GM19468 (cell line): ENCODE measurements at regions not wholly inside any gene's neighbourhood (a gene's known extent, or its start where the extent isn't known, plus 50 kb on each side); places are given as distances from the start of the nearest gene placed in this dataset.
"Not testable (repeated sequence)": the region's sequence is repeated elsewhere in the genome, so short reads cannot be mapped to it uniquely, and the experiment has no call there.

Experiments used
- ATAC-seq: cut with Tn5 transposase; IDR thresholded peaks from one replicate; pipeline ENCODE4 v1.9.1; 2021; ENCODE audit warnings: mild to moderate bottlenecking, moderate library complexity, moderate number of reproducible peaks; ENCODE audit not compliant: unreplicated experiment; ENCODE audit errors: extremely low read depth

GRCh38 chr2:8329660-8330622 is 351.9 kb upstream of the ID2 start:
- no peak for ATAC-seq

DNA sequence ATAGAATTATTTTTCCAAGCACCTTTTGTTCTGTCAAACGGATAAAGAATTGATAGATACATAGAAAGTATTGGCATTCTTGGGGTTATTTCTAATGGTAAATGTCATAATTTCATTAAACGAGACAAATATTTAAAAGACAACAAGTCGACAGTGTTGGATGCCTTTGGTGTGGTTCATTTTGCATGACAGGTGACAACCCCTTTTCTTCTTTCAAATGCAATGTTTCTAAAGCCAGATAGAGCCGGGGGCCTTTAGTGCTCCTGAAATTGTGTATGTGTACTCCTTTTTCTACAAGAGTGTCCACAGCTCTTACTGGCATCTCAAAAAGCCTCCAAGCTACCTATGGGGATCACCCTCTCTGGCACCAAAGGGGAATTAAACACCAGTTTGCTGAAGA is 350.8 kb upstream of the ID2 start:
- ATAC-seq: no peak

DNA sequence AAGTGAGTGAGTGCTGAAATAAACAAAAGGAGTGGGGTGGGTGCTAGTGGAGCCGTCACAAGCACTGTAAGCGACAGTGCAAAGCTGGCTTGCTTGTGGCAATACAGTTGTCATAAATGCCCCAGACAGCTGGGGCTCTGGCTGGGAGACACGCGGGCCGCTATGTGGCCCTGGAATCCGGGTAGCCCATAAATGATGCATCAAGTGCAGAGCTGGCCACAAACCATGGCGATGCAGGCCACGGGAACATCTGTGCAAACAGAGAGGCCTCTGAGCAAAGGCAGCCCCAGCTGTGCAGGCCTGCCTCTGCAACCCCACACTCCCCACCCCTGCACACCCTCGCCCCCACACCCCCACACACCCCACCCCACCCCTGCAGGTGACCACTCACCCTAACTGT is 349.2 kb upstream of the ID2 start:
- ATAC-seq: no peak

- no peak for ATAC-seq
These were observed 348.6 kb upstream of the ID2 start for GRCh38 chr2:8333177-8333831.

- ATAC-seq: not testable (repeated sequence)
These were observed 348.0 kb upstream of the ID2 start for GRCh38 chr2:8333832-8334187.

GRCh38 chr2:8334866-8335325 is 347.0 kb upstream of the ID2 start:
- ATAC-seq: no peak

DNA sequence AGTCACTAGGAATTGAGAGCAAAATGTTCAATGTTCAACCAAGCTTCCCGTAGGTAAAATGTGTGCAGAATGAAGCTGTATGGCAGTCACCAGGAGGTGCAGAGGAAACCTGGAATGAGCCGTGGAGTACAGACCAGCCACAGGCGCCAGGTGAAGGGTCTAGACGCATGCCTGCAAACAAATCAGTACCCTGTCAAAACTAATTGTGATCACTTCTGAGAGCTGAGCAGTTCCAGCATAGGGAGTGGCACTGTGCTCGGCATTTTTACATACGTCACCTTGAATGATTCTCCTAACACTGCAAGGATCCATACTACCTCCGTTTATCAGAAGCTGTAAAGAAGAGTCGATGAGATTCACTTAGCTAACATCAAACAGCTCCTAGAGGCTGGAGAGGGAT is 346.1 kb upstream of the ID2 start:
- ATAC-seq: no peak

- no peak for ATAC-seq
These were observed 344.5 kb upstream of the ID2 start for GRCh38 chr2:8337321-8337720.

GRCh38 chr2:8342407-8342806 is 339.4 kb upstream of the ID2 start:
- no peak for ATAC-seq

DNA sequence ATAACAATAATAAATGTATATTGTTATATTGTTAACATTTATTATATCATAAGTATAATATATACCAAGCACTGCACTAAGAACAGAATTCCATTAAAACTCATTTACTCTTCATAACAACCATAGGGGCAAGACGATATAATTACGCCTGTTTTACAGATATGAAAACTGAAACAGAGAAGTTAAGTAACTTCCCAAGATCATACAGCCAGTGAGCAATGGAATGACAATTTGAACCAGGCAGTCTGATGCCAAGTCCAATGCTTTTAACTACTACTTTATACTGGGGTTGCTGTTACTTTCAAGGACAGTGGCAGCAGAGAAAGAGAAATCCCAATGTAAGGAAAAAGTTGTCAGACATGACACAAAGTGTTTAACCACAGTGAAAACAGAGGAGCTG is 338.8 kb upstream of the ID2 start:
- ATAC-seq: no peak

DNA sequence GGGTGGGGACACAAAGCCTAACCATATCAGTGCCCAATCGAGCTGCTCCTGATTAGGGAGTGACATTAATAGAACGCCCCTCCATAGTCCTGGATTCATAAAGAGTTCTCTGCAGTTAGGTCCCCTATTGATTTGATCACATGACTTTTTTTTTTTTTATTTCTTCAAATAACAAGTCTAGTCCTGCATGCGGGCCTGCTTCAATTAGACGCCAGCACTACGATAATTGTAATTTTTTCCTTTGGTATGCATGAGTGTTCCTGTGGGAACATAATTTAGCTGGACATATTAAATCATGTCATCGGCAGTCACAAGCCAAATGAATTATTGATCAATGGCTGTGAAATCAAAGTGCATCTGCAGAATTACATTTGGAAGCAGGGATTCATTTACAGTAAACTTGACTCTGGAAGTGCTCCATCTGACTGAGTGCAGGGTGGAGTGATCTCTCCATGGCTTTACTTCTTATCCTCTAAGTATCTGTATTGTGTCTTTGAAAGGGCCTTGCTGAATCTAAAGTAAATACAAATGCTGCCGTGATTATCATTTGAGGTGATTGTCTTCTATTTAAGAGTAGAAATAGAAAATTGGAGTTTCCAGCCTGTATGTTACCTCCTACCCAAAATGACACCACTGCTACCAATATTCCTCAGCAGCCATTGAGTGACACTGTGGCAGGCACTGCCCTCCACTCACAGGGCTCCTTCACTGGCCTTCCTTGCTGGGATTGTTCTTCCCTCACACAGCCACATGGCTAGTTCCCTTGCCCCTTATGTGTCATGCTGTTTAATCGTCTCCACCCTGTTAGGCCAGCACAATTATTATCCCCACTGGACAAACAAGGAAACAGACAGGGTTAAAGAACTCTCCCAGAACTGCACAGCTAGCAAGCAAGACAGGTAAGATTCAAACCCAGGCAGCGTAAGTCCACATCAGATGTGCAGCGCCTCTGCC is 337.4 kb upstream of the ID2 start:
- no peak for ATAC-seq

DNA sequence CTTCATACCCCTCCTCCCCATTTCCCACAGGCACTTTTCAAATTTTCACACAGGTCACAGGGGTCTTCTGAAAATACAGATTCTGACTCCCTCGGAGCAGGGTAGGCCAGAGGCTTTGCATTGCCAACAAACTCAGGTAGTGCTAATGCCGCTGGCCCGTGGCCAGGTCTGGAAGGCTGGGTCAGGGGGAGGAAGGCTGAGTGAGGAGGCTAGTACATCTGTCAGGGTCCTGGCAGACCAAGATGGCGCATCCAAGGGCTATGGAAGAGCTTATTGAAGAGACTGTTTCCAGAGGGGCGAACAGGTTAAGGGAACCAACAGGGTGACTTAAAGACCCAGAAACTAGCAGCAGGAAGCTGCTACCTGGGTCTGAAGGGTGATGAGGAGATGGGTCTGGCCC is 336.7 kb upstream of the ID2 start:
- ATAC-seq: no peak

DNA sequence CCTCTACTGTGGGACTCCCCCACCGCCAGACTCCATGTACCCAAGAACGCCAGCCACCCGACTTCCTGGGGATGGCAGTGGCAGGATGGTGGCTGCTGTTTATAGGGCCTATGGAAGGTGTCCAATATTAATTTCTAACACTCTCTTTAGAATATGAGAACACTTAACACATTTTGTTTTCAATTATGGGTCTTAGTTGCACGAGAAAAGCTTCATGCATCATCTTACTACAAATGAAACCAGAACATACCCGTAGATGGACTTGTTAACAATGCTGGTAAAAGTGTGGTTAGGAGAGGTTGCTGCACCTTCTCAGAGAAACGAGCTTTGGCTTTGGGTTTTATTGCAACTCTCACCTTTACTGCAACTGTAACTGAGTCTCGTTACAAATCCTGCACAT is 335.6 kb upstream of the ID2 start:
- no peak for ATAC-seq

DNA sequence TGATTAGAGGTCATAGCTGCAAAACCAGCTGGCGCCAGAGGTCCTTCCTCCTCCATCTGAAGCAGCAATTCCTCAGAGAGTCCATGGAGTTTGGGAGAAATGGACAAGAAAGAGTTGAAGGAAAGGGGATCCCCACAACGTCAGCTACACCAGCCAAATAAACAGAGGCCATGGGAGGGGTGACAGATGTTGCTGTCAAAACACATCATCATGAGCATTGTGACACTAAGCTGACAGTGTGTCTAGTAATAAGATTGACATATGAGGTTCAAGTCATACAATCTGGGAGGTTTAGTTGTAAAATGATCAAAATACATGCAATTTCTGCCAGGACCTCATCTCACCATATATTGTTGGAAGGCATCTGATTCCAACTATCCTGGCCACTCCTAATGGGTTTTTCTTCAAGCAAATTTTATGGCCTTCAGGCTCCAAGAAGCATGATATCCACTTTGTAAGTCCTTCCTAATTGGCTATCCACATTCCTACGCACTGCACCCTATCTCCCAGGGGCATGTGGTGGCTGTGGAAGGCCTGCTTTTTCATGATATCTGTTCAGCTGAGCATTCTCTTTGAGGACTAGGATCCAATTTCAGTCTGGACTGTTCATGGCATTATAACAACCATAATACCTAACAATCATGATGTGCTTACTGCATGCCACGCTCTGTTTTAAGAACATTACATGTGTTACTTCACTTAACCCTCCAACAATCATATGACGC is 335.0 kb upstream of the ID2 start:
- no peak for ATAC-seq

GRCh38 chr2:8348911-8349310 is 332.9 kb upstream of the ID2 start:
- ATAC-seq: not testable (repeated sequence)

DNA sequence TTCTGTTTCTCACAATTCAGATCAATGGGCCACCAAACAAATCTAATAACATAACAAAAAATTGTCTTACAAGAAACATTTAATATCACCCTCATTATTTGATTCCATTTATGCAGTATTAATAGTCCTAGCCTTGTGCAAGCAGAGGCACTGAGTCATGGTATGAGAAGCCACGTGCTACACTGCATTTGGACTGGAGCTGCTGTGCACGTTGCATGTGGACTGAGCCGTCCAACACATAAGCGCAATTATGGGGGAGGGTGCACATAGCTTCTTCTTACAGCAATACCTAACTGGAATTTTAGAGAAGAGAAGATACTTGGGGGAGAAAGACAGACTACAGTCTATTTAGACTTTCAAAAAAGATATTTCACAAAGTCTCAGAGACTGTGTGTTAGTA is 329.6 kb upstream of the ID2 start:
- no peak for ATAC-seq

DNA sequence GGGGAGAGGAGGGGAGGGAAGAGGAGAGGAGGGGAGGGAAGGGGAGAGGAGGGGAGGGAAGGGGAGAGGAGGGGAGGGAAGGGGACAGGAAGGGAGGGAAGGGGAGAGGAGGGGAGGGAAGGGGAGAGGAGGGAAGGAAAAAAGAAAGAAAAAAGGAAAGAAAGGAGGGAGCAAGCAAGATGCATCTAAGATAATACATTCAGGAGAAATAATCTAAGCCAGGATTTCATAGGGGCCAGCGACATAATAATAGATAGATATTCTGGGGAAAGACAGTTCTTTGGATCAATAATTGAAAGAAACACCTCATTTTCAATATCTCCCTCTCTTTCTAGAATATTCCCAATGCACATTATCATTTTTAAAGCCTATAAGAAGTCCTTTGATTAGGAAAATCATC is 328.9 kb upstream of the ID2 start:
- no peak for ATAC-seq

DNA sequence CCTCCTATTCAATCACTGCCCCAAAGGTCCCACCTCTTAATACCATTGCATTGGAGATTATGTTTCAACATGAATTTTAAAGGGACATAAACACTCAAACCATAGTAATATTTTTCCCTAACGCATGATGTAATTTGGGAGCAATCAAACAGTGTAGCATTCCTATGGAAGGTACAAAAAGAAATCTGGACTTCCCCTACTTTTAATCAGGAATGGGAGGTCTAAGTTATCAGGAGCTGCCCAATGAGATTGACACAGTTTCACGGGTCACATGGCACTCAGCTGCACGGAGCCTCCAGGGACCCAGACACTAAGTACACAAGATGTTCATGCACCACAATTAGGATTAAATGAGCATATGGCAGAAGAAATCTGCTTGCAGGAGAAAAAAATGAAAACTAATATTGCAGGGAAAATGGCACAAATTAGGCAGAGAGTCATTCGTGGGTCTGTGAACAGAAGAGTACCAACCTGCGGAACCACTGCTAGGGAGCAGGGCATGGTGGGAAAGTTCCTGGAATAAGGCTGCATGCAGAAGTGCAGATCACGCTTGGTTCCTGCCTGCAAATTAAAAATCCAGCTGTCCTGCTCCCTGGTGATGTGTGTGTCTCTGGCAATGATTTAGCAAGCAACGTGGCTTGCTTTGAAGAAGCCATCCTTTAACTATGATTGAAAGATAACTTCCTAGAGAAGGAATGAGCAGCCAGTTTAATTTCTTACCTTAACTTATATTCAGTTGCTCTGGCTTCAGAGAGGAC is 326.6 kb upstream of the ID2 start:
- no peak for ATAC-seq
